ENCODE measurements at regions not wholly inside any gene's neighbourhood (a gene's known extent, or its start where the extent isn't known, plus 50 kb on each side); places are given as distances from the start of the nearest gene placed in this dataset.

DNA sequence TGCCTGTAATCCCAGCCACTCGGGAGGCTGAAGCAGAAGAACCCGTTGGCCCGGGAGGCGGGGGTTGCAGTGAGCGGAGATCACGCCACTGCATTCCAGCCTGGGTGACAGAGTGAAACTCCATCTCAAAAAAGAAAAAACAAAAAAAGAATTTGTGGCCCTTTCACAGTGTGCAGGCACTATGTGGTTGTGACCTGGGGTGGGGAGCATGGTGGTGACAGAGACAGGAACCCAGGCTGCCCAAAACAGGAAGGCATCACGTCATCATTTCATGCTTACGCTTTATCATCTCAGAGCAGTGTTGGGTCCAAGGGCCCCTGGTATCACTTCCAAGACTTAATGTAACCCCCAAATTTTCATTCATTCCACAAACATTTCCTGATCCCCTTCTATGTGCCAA is 175.7 kb upstream of the GSC start:
- WGBS, 2 donors, result 92 to 95% methylated on average over 8 of the region's 8 CpGs

GRCh38 chr14:94944636-94945258 is 174.8 kb upstream of the GSC start:
- no peak overlapping the region for H3K27ac ChIP-seq
- no peak for TF ChIP-seq POLR2A (IDR thresholded peaks at IDR 0.05)
- TF ChIP-seq, protein P1, sequence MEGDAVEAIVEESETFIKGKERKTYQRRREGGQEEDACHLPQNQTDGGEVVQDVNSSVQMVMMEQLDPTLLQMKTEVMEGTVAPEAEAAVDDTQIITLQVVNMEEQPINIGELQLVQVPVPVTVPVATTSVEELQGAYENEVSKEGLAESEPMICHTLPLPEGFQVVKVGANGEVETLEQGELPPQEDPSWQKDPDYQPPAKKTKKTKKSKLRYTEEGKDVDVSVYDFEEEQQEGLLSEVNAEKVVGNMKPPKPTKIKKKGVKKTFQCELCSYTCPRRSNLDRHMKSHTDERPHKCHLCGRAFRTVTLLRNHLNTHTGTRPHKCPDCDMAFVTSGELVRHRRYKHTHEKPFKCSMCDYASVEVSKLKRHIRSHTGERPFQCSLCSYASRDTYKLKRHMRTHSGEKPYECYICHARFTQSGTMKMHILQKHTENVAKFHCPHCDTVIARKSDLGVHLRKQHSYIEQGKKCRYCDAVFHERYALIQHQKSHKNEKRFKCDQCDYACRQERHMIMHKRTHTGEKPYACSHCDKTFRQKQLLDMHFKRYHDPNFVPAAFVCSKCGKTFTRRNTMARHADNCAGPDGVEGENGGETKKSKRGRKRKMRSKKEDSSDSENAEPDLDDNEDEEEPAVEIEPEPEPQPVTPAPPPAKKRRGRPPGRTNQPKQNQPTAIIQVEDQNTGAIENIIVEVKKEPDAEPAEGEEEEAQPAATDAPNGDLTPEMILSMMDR (IDR thresholded peaks at IDR 0.05), result no peak
- H3K4me1 ChIP-seq, result no peaks in the 10 kb centered on the region
- DNase-seq, result no peak
- no peaks in the 10 kb centered on the region for H3K36me3 ChIP-seq (ENCODE audit: low read depth, missing control alignments)
- WGBS, 2 donors, result 92 to 97% methylated on average over 6 to 7 of the region's 7 CpGs
- no peaks in the 10 kb centered on the region for H3K27me3 ChIP-seq
- H3K4me3 ChIP-seq, result no peak overlapping the region
- intact Hi-C loops (cut with DNase I; ENCODE audit: low total_unique reads), result no loop called here
- no peaks in the 10 kb centered on the region for H3K9me3 ChIP-seq

More for the DNA sequence above, 175.7 kb upstream of the GSC start:
- H3K27ac ChIP-seq, result no peak overlapping the region
- H3K4me3 ChIP-seq, result no peak overlapping the region
- intact Hi-C loops (cut with DNase I; ENCODE audit: low total_unique reads), result no loop called here
- no peak for DNase-seq
- H3K27me3 ChIP-seq, result no peaks in the 10 kb centered on the region
- H3K4me1 ChIP-seq, result no peaks in the 10 kb centered on the region
- TF ChIP-seq, protein P1 (IDR thresholded peaks at IDR 0.05), result no peak
- no peak for TF ChIP-seq POLR2A (IDR thresholded peaks at IDR 0.05)
- no peaks in the 10 kb centered on the region for H3K36me3 ChIP-seq (ENCODE audit: low read depth, missing control alignments)
- no peaks in the 10 kb centered on the region for H3K9me3 ChIP-seq

- WGBS, 2 donors, result 83 to 92% methylated on average over 1 to 4 of the region's 4 CpGs
- TF ChIP-seq, protein P1 (IDR thresholded peaks at IDR 0.05), result no peak
- TF ChIP-seq POLR2A (IDR thresholded peaks at IDR 0.05), result no peak
- H3K4me1 ChIP-seq, result no peaks in the 10 kb centered on the region
- intact Hi-C loops (cut with DNase I; ENCODE audit: low total_unique reads), result no loop called here
- no peak for DNase-seq
- H3K9me3 ChIP-seq, result no peaks in the 10 kb centered on the region
- H3K27ac ChIP-seq, result no peak overlapping the region
- no peak overlapping the region for H3K4me3 ChIP-seq
- H3K36me3 ChIP-seq (ENCODE audit: low read depth, missing control alignments), result no peaks in the 10 kb centered on the region
- H3K27me3 ChIP-seq, result no peaks in the 10 kb centered on the region
Measured at GRCh38 chr14:94942601-94943000, 172.7 kb upstream of the GSC start.

- peaks cover 6% of the 10 kb centered on the region for H3K4me1 ChIP-seq
- 96 to 98% methylated on average over 5 of the region's 5 CpGs for WGBS, 2 donors
- H3K27ac ChIP-seq, result no peak overlapping the region
- no peak overlapping the region for H3K4me3 ChIP-seq
- H3K9me3 ChIP-seq, result no peaks in the 10 kb centered on the region
- no peak for DNase-seq
- H3K27me3 ChIP-seq, result no peaks in the 10 kb centered on the region
- TF ChIP-seq, protein P1 (IDR thresholded peaks at IDR 0.05), result no peak
- TF ChIP-seq POLR2A (IDR thresholded peaks at IDR 0.05), result no peak
- intact Hi-C loops (cut with DNase I; ENCODE audit: low total_unique reads), result no loop called here
- H3K36me3 ChIP-seq (ENCODE audit: low read depth, missing control alignments), result no peaks in the 10 kb centered on the region
Measured at GRCh38 chr14:94941311-94941710, 171.4 kb upstream of the GSC start.
